IMR-90 (cell line): ENCODE measurements at regions not wholly inside any gene's neighbourhood (a gene's known extent, or its start where the extent isn't known, plus 50 kb on each side); places are given as distances from the start of the nearest gene placed in this dataset.

Experiments
- ATAC-seq: fragments of 200-7000 bp; cut with Tn5 transposase; 2 replicates; pipeline ENCODE4 v1.9.1; 2020; ENCODE audit warnings: low read depth, mild to moderate bottlenecking, moderate library complexity
- BruUV-seq: library from RNA; stranded (reverse); fragments of 400-500 nt; replicated peaks from 2 replicates; lab custom pipeline; 2021; lab: Mats Ljungman, UMichigan
- CTCF ChIA-PET: fragments of 300-600 bp; formaldehyde crosslinking; extraction: SDS; loops from one replicate; lab custom pipeline; 2021; ENCODE audit warnings: antibody characterized with exemption; lab: Yijun Ruan, JAX
- POLR2A ChIA-PET: fragments of 300-600 bp; sonication (Branson Sonifier 250); formaldehyde crosslinking; loops from one replicate; lab custom pipeline; 2022; ENCODE audit warnings: antibody characterized with exemption; ENCODE audit not compliant: unreplicated experiment; lab: Charles Lee
- DNase-seq: peaks from one replicate; pipeline ENCODE4 v3.0.0; 2013
- H2AFZ ChIP-seq: replicated peaks from 2 replicates; pipeline ENCODE3; 2013; ENCODE audit warnings: low read length, mild to moderate bottlenecking; ENCODE audit not compliant: poor library complexity
- H2AK5ac ChIP-seq: 2 replicates; pipeline ENCODE4 v1.6.1; 2013; ENCODE audit warnings: low read depth, low read length, inconsistent platforms
- H2AK9ac ChIP-seq: replicated peaks from 2 replicates; pipeline ENCODE3; 2013; ENCODE audit warnings: mild to moderate bottlenecking, low read depth, low read length, moderate library complexity; ENCODE audit not compliant: poor library complexity
- H2BK120ac ChIP-seq: 2 replicates; pipeline ENCODE4 v1.6.1; 2013; ENCODE audit warnings: low read depth, low read length, inconsistent platforms
- H2BK15ac ChIP-seq: 3 replicates; pipeline ENCODE4 v1.6.1; 2013; ENCODE audit warnings: low read depth, low read length, inconsistent platforms
- H2BK20ac ChIP-seq: 2 replicates; pipeline ENCODE4 v1.6.1; 2013; ENCODE audit warnings: low read depth, mild to moderate bottlenecking, inconsistent platforms, low read length, moderate library complexity
- H2BK5ac ChIP-seq: 2 replicates; pipeline ENCODE4 v1.6.1; 2013; ENCODE audit warnings: mild to moderate bottlenecking, low read depth, low read length, inconsistent platforms; ENCODE audit not compliant: poor library complexity, severe bottlenecking
- H3K14ac ChIP-seq: replicated peaks from 2 replicates; pipeline ENCODE4 v1.6.1; 2013; ENCODE audit warnings: low read depth, low read length, inconsistent platforms
- H3K18ac ChIP-seq: 2 replicates; pipeline ENCODE4 v1.6.1; 2013; ENCODE audit warnings: low read depth, low read length, control low read depth
- H3K23ac ChIP-seq: 2 replicates; pipeline ENCODE4 v1.6.1; 2013; ENCODE audit warnings: low read depth, low read length, inconsistent platforms
- H3K27ac ChIP-seq: 2 replicates; pipeline ENCODE4 v1.5.1; 2013; ENCODE audit warnings: mild to moderate bottlenecking, control low read depth, low read length; ENCODE audit not compliant: insufficient read depth
- H3K27me3 ChIP-seq: 2 replicates; pipeline ENCODE4 v1.6.1; 2013; ENCODE audit warnings: low read length; ENCODE audit not compliant: control insufficient read depth, insufficient read depth
- H3K36me3 ChIP-seq: 2 replicates; pipeline ENCODE4 v1.6.1; 2013; ENCODE audit warnings: low read length, mixed read lengths; ENCODE audit not compliant: control insufficient read depth, insufficient read depth
- H3K4ac ChIP-seq: 2 replicates; pipeline ENCODE4 v1.6.1; 2013; ENCODE audit warnings: low read depth, low read length, inconsistent platforms
- H3K4me1 ChIP-seq: 2 replicates; pipeline ENCODE4 v1.6.1; 2013; ENCODE audit warnings: low read length, mixed read lengths; ENCODE audit not compliant: control insufficient read depth, insufficient read depth
- H3K4me2 ChIP-seq: 2 replicates; pipeline ENCODE4 v1.6.1; 2013; ENCODE audit warnings: low read depth, mild to moderate bottlenecking, control low read depth, low read length, moderate library complexity
- H3K4me3 ChIP-seq: 2 replicates; pipeline ENCODE4 v1.5.1; 2013; ENCODE audit warnings: low read depth, mild to moderate bottlenecking, control low read depth, low read length, moderate library complexity; ENCODE audit not compliant: insufficient read depth
- H3K56ac ChIP-seq: 2 replicates; pipeline ENCODE4 v1.6.1; 2013; ENCODE audit warnings: low read length, inconsistent platforms; ENCODE audit not compliant: insufficient read depth; ENCODE audit errors: extremely low read depth
- H3K79me1 ChIP-seq, 2 experiments: 2 replicates each; pipeline ENCODE4 v1.6.1; 2013; ENCODE audit warnings: low read length in 2 of 2, inconsistent platforms in 1 of 2, low read depth in 1 of 2
- H3K9ac ChIP-seq: 2 replicates; pipeline ENCODE4 v1.6.1; 2013; ENCODE audit warnings: low read depth, low read length, control low read depth
- H3K9me1 ChIP-seq: 2 replicates; pipeline ENCODE4 v1.6.1; 2013; ENCODE audit warnings: low read length, inconsistent platforms; ENCODE audit not compliant: insufficient read depth
- H3K9me3 ChIP-seq: 2 replicates; pipeline ENCODE4 v1.6.1; 2013; ENCODE audit warnings: low read length; ENCODE audit not compliant: control insufficient read depth, insufficient read depth
- H4K20me1 ChIP-seq: 2 replicates; pipeline ENCODE4 v1.6.1; 2013; ENCODE audit warnings: low read length, inconsistent platforms; ENCODE audit not compliant: insufficient read depth
- H4K5ac ChIP-seq: 2 replicates; pipeline ENCODE4 v1.6.1; 2013; ENCODE audit warnings: mild to moderate bottlenecking, low read depth, low read length, control low read depth
- H4K8ac ChIP-seq, 2 experiments: 2 replicates each; pipeline ENCODE4 v1.6.1; 2013; ENCODE audit warnings: low read depth in 2 of 2, low read length in 2 of 2, control low read depth in 1 of 2, inconsistent platforms in 1 of 2
- H4K91ac ChIP-seq: 2 replicates; pipeline ENCODE4 v1.6.1; 2013; ENCODE audit warnings: low read depth, low read length, inconsistent platforms; ENCODE audit not compliant: insufficient read depth
- BHLHE40 ChIP-seq: fragments of 150-350 bp; IDR thresholded peaks from 2 replicates; pipeline ENCODE4 v1.6.1; 2016; ENCODE audit warnings: mild to moderate bottlenecking, low read depth, low read length
- CEBPB ChIP-seq: IDR thresholded peaks from 2 replicates; pipeline ENCODE4 v1.6.1; 2012; ENCODE audit warnings: low read depth, low read length, improper control_type of control experiment
- CHD1 ChIP-seq: IDR thresholded peaks from 2 replicates; pipeline ENCODE4 v1.6.1; 2012; ENCODE audit warnings: low read depth, low read length, improper control_type of control experiment
- FOS ChIP-seq: fragments of 150-350 bp; IDR thresholded peaks from 2 replicates; pipeline ENCODE4 v1.6.1; 2016; ENCODE audit warnings: low read depth, low read length
- MAFK ChIP-seq: IDR thresholded peaks from 2 replicates; pipeline ENCODE4 v1.6.1; 2012; ENCODE audit warnings: low read depth, low read length, improper control_type of control experiment
- MAZ ChIP-seq: IDR thresholded peaks from 2 replicates; pipeline ENCODE4 v1.6.1; 2012; ENCODE audit warnings: low read depth, mild to moderate bottlenecking, low read length, improper control_type of control experiment, moderate library complexity, borderline replicate concordance
- MXI1 ChIP-seq: IDR thresholded peaks from 2 replicates; pipeline ENCODE4 v1.6.1; 2012; ENCODE audit warnings: low read depth, mild to moderate bottlenecking, low read length, moderate library complexity, borderline replicate concordance
- NFE2L2 ChIP-seq: fragments of 150-350 bp; IDR thresholded peaks from 2 replicates; pipeline ENCODE4 v1.6.1; 2016; ENCODE audit warnings: low read depth, mild to moderate bottlenecking, low read length
- POLR2A ChIP-seq: IDR thresholded peaks from 2 replicates; pipeline ENCODE4 v1.6.1; 2012; ENCODE audit warnings: mild to moderate bottlenecking, low read depth, low read length
- RAD21 ChIP-seq: IDR thresholded peaks from 2 replicates; pipeline ENCODE4 v1.6.1; 2012; ENCODE audit warnings: low read length, improper control_type of control experiment
- RCOR1 ChIP-seq: IDR thresholded peaks from 2 replicates; pipeline ENCODE4 v1.6.1; 2012; ENCODE audit warnings: mild to moderate bottlenecking, low read length, improper control_type of control experiment; ENCODE audit not compliant: insufficient replicate concordance
- RFX5 ChIP-seq: IDR thresholded peaks from 2 replicates; pipeline ENCODE4 v1.8.0; 2012; ENCODE audit warnings: low read depth, mild to moderate bottlenecking, low read length, moderate library complexity
- SMC3 ChIP-seq: fragments of 150-350 bp; IDR thresholded peaks from 2 replicates; pipeline ENCODE4 v1.6.1; 2016; ENCODE audit warnings: low read depth, mild to moderate bottlenecking, antibody characterized with exemption, low read length, moderate library complexity
- WGBS, 2 experiments: methylation state at CpG; one replicate each; pipeline versions ENCODE4 v1.1.5 to v1.1.7; 2013; ENCODE audit warnings: missing lambda C conversion rate in 2 of 2; ENCODE audit not compliant: insufficient read length in 1 of 2; ENCODE audit errors: extremely low coverage in 2 of 2; 5-methylcytosine and 5-hydroxymethylcytosine counted together
- dilution Hi-C: fragments of 300-500 bp; cut with HindIII; formaldehyde crosslinking; loops from one replicate; pipeline ENCODE4 v1.14.3; 2018; ENCODE audit warnings: low sequenced_read_pairs; ENCODE audit not compliant: unreplicated experiment
- in situ Hi-C: fragments of 300-500 bp; cut with MboI; formaldehyde crosslinking; loops from 3 replicates; pipeline ENCODE4 v1.14.3; 2019; ENCODE audit warnings: low sequenced_read_pairs, inconsistent platforms, mixed read lengths
- intact Hi-C: fragments of 100-400 bp; cut with micrococcal nuclease; formaldehyde crosslinking; loops from 2 replicates; pipeline ENCODE4 v1.10.0; 2022
- TF ChIP-seq, protein P1 (sequence below): fragments of 150-350 bp; IDR thresholded peaks from 2 replicates; pipeline ENCODE4 v1.6.1; 2017; ENCODE audit warnings: mild to moderate bottlenecking, antibody characterized with exemption, low read length, low read depth
- TF ChIP-seq, protein P2 (sequence below): fragments of 150-350 bp; IDR thresholded peaks from 2 replicates; pipeline ENCODE4 v1.6.1; 2016; ENCODE audit warnings: low read depth, mild to moderate bottlenecking, low read length, moderate library complexity, borderline replicate concordance
- TF ChIP-seq, protein P3 (sequence below): conservative IDR thresholded peaks from 2 replicates; pipeline ENCODE4 v1.5.1; 2012; ENCODE audit warnings: mild to moderate bottlenecking, low read depth, low read length, improper control_type of control experiment

DNA sequence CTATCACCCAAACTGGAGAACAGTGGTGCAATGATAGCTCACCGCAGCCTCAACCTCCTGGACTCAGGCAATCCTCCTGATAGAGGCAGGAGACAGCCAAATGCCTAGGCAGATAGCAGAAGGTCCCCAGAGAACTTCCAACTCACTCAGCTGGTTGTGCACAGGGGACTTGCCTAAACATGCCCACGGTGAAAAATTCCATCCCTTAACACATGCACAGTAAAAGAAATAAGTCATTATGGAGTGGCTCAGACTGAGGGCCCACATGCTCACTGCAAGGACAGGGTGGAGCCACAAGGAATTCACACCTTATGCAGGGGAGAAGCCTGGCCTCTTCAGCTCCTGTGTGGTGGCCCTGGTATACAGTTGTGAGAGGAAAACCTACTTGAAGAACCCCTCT is 525.8 kb upstream of the ATP2B1 start:
- dilution Hi-C loops (no loop called here), intact Hi-C loops (no loop called here), in situ Hi-C loops (no loop called here)
- no peaks in the 10 kb centered on the region for H3K9me1 ChIP-seq
- no peak overlapping the region; the same call in 2 of the 3 replicates for H2BK15ac ChIP-seq
- peak overlapping the region; percentile 82; the same call in 1 of the 2 replicates for H4K91ac ChIP-seq
- no peaks in the 10 kb centered on the region for H3K27me3 ChIP-seq
- no peak overlapping the region for H2AK9ac ChIP-seq
- H3K4ac ChIP-seq, result peak overlapping the region; percentile 76
- POLR2A ChIA-PET, result no interaction called here
- H3K27ac ChIP-seq, result peak overlapping the region; percentile 37; the same call in 1 of the 2 replicates
- no TSS peak for BruUV-seq
- no peaks in the 10 kb centered on the region for H4K20me1 ChIP-seq
- H3K36me3 ChIP-seq, result no peaks in the 10 kb centered on the region
- H3K79me1 ChIP-seq, result no peaks in the 10 kb centered on the region
- H2BK120ac ChIP-seq, result peak overlapping the region; percentile 70; the same call in 1 of the 2 replicates
- no peaks in the 10 kb centered on the region for H3K9me3 ChIP-seq
- peak overlapping the region; percentile 88 for H4K5ac ChIP-seq
- H3K23ac ChIP-seq, result peak overlapping the region; percentile 29; the same call in 1 of the 2 replicates
- peak overlapping the region; percentile 74 for H3K14ac ChIP-seq
- peak overlapping the region in 1 of 2 experiments; percentile 78; a peak in 1 of 4 replicates for H4K8ac ChIP-seq
- peak overlapping the region; percentile 57 for H2AFZ ChIP-seq
- H3K4me2 ChIP-seq, result no peak overlapping the region
- TF ChIP-seq POLR2A (no peak), NFE2L2 (no peak), MAZ (no peak), CEBPB (no peak), BHLHE40 (no peak), MAFK (no peak), RFX5 (no peak), SMC3 (no peak), RAD21 (no peak), FOS (no peak), CHD1 (no peak), RCOR1 (no peak), MXI1 (no peak)
- TF ChIP-seq, protein P1, sequence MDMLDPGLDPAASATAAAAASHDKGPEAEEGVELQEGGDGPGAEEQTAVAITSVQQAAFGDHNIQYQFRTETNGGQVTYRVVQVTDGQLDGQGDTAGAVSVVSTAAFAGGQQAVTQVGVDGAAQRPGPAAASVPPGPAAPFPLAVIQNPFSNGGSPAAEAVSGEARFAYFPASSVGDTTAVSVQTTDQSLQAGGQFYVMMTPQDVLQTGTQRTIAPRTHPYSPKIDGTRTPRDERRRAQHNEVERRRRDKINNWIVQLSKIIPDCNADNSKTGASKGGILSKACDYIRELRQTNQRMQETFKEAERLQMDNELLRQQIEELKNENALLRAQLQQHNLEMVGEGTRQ, result no peak
- TF ChIP-seq, protein P2, sequence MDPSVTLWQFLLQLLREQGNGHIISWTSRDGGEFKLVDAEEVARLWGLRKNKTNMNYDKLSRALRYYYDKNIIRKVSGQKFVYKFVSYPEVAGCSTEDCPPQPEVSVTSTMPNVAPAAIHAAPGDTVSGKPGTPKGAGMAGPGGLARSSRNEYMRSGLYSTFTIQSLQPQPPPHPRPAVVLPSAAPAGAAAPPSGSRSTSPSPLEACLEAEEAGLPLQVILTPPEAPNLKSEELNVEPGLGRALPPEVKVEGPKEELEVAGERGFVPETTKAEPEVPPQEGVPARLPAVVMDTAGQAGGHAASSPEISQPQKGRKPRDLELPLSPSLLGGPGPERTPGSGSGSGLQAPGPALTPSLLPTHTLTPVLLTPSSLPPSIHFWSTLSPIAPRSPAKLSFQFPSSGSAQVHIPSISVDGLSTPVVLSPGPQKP, result no peak
- TF ChIP-seq, protein P3, sequence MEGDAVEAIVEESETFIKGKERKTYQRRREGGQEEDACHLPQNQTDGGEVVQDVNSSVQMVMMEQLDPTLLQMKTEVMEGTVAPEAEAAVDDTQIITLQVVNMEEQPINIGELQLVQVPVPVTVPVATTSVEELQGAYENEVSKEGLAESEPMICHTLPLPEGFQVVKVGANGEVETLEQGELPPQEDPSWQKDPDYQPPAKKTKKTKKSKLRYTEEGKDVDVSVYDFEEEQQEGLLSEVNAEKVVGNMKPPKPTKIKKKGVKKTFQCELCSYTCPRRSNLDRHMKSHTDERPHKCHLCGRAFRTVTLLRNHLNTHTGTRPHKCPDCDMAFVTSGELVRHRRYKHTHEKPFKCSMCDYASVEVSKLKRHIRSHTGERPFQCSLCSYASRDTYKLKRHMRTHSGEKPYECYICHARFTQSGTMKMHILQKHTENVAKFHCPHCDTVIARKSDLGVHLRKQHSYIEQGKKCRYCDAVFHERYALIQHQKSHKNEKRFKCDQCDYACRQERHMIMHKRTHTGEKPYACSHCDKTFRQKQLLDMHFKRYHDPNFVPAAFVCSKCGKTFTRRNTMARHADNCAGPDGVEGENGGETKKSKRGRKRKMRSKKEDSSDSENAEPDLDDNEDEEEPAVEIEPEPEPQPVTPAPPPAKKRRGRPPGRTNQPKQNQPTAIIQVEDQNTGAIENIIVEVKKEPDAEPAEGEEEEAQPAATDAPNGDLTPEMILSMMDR, result no peak
- H2AK5ac ChIP-seq, result peak overlapping the region; percentile 68
- peaks cover 2% of the 10 kb centered on the region; the same call in 1 of the 2 replicates for H3K4me1 ChIP-seq
- peak overlapping the region; percentile 54 for H2BK5ac ChIP-seq
- peak overlapping the region; percentile 92 for H3K18ac ChIP-seq
- H2BK20ac ChIP-seq, result peak overlapping the region; percentile 67; the same call in 1 of the 2 replicates
- H3K56ac ChIP-seq, result no peak overlapping the region
- DNase-seq, result peak; percentile 9
- WGBS, 2 experiments, result no CpG with 5 or more reads among the region's 2 CpGs
- H3K9ac ChIP-seq, result no peak overlapping the region
- H3K4me3 ChIP-seq, result no peak overlapping the region
- peak; percentile 57 for ATAC-seq
- CTCF ChIA-PET, result no interaction called here
